NT2/D1 (cell line): ENCODE measurements at regions not wholly inside any gene's neighbourhood (a gene's known extent, or its start where the extent isn't known, plus 50 kb on each side); places are given as distances from the start of the nearest gene placed in this dataset.
"Not testable (repeated sequence)": the region's sequence is repeated elsewhere in the genome, so short reads cannot be mapped to it uniquely, and the experiment has no call there.

Experiments
- DNase-seq: peaks from one replicate; pipeline ENCODE4 v3.0.0-alpha.2; 2011; ENCODE audit warnings: low read depth, low spot score
- H3K27me3 ChIP-seq: 2 replicates; pipeline ENCODE4 v1.6.0; 2011; ENCODE audit warnings: mild to moderate bottlenecking; ENCODE audit not compliant: insufficient read length, insufficient read depth
- H3K36me3 ChIP-seq: 2 replicates; pipeline ENCODE4 v1.6.1; 2011; ENCODE audit warnings: mild to moderate bottlenecking, low read length, mixed read lengths; ENCODE audit not compliant: insufficient read depth, insufficient read length
- H3K4me1 ChIP-seq: 2 replicates; pipeline ENCODE4 v1.5.1; 2011; ENCODE audit not compliant: insufficient read depth, insufficient read length
- H3K4me3 ChIP-seq: 2 replicates; pipeline ENCODE4 v1.5.1; 2011; ENCODE audit warnings: low read depth; ENCODE audit not compliant: insufficient read length
- H3K9ac ChIP-seq: 2 replicates; pipeline ENCODE4 v1.6.0; 2011; ENCODE audit warnings: low read depth; ENCODE audit not compliant: insufficient read length
- H3K9me3 ChIP-seq: 2 replicates; pipeline ENCODE4 v1.5.1; 2011; ENCODE audit warnings: mild to moderate bottlenecking, low read length; ENCODE audit not compliant: insufficient read depth
- SUZ12 ChIP-seq: IDR thresholded peaks from 2 replicates; pipeline ENCODE4 v1.6.1; 2011; ENCODE audit not compliant: insufficient read length, insufficient read depth; ENCODE audit errors: extremely low read depth
- YY1 ChIP-seq: IDR thresholded peaks from 2 replicates; pipeline ENCODE4 v1.6.1; 2011; ENCODE audit not compliant: insufficient read length, insufficient read depth
- ZNF274 ChIP-seq: IDR thresholded peaks from 2 replicates; pipeline ENCODE4 v1.6.1; 2011; ENCODE audit warnings: mild to moderate bottlenecking, low read depth, low read length

DNA sequence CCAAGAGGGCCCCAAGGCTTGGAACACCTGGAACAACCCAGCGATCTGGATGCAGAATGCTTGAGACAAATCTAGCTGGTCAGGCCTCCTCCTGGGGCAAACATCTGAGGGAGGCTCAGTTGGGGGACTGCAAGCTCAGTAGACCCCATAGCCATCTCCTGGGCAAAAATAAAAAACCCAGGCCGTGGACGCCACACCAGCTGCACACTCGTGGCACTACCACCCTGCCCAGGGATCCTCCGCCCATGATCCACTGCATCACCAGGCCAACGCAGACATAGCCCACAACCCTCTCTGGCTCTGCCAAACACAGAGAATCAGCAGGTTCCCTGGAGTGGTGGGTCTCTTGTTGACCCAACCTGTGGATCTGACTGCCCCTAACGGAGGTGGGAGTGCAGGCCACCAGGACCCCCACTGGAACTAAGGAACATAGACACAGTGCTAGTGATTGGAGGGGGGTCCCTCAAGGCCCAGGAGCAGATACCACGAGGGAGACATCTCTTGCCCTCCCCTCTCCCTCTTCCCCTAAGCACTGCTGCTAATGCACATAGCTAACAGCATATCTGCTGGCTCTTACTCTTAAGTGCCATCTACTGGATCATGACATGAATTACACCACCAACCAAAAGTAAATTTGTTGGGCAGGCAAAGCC is 147.2 kb downstream of the CHD1L start:
- Histone ChIP-seq H3K4me1 (peaks cover 4% of the 10 kb centered on the region), H3K9ac (no peak overlapping the region), H3K27me3 (no peaks in the 10 kb centered on the region), H3K4me3 (no peak overlapping the region), H3K36me3 (no peaks in the 10 kb centered on the region), H3K9me3 (peaks cover 10% of the 10 kb centered on the region; the same call in 1 of the 2 replicates)
- peak; percentile 62 for DNase-seq
- TF ChIP-seq YY1, result no peak
- no peak for TF ChIP-seq ZNF274
- TF ChIP-seq SUZ12, result no peak

DNA sequence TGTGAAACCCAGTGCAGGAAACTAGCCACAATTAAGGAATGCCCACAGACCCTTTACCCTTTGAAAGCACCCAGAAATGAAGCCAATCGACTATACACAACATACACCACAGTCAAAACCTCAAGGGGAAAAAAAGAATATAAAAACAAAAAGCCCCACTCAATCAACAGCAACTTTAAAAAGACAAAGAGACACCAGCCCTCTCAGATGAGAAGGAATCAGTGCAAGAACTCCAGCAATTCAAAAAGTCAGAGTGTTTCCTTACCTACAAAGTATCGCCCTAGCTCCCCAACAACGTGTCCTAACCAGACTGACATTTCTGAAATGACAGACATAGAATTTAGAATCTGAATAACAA is 147.7 kb downstream of the CHD1L start:
- Histone ChIP-seq H3K9ac (no peak overlapping the region), H3K4me1 (peaks cover 4% of the 10 kb centered on the region), H3K9me3 (peaks cover 10% of the 10 kb centered on the region; the same call in 1 of the 2 replicates), H3K36me3 (no peaks in the 10 kb centered on the region), H3K27me3 (no peaks in the 10 kb centered on the region), H3K4me3 (no peak overlapping the region)
- TF ChIP-seq YY1, result no peak
- DNase-seq, result no peak

DNA sequence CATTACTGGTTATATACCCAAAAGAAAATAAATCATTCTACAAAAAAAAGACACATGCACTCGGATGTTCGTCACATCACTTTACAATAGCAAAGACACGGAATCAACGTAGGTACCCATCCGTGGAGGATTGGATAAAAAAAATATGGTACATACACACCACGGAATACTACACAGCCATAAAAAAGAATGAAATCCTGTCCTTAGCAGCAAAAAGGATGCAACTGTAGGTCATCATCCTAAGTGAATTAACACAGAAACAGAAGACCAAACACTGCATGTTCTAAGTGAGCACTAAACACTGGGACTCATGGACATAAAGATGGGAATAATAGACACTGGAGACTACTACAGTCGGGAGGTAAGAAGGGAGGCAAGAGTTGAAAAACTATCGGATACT is 148.6 kb downstream of the CHD1L start:
- peaks cover 4% of the 10 kb centered on the region for H3K4me1 ChIP-seq
- H3K27me3 ChIP-seq, result no peaks in the 10 kb centered on the region
- no peak for DNase-seq
- no peak for TF ChIP-seq SUZ12
- TF ChIP-seq ZNF274, result no peak
- no peak for TF ChIP-seq YY1
- no peaks in the 10 kb centered on the region for H3K36me3 ChIP-seq
- H3K9ac ChIP-seq, result no peak overlapping the region
- peaks cover 16% of the 10 kb centered on the region; the same call in 1 of the 2 replicates for H3K9me3 ChIP-seq
- no peak overlapping the region for H3K4me3 ChIP-seq

DNA sequence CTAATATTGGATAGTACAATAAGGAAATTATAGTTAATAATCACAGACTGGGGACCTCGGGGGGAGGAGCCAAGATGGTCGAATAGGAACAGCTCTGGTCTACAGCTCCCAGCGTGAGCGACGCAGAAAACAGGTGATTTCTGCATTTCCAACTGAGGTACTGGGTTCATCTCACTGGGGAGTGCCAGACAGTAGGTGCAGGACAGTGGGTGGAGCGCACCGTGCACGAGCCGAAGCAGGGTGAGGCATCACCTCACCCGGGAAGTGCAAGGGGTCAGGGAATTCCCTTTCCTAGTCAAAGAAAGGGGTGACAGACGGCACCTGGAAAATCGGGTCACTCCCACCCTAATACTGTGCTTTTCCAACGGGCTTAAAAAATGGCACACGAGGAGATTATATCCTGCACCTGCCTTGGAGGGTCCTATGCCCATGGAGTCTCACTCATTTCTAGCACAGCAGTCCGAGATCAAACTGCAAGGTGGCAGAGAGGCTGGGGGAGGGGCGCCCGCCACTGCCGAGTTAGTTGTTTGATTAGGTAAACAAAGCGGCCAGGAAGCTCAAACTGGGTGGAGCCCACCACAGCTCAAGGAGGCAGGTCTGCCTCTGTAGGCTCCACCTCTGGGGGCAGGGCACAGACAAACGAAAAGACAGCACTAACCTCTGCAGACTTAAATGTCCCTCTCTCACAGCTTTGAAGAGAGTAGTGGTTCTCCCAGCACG is 138.8 kb upstream of the BCL9 start:
- peaks cover 18% of the 10 kb centered on the region; the same call in 1 of the 2 replicates for H3K9me3 ChIP-seq
- H3K9ac ChIP-seq, DNase-seq, H3K4me3 ChIP-seq, H3K36me3 ChIP-seq, H3K27me3 ChIP-seq, H3K4me1 ChIP-seq: not testable (repeated sequence)

DNA sequence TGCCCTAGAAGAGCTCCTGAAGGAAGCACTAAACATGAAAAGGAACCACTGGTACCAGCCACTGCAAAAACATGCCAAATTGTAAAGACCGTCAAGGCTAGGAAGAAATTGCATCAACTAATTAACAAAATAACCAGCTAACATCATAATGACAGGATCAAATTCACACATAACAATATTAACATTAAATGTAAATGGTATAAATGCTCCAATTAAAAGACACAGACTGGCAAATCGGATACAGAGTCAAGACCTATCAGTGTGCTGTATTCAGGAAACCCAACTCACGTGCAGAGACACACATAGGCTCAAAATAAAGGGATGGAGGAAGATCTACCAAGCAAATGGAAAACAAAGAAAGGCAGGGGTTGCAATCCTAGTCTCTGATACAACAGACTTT is 137.0 kb upstream of the BCL9 start:
- H3K36me3 ChIP-seq, H3K4me3 ChIP-seq, DNase-seq, H3K27me3 ChIP-seq, H3K9ac ChIP-seq, H3K4me1 ChIP-seq: not testable (repeated sequence)
- H3K9me3 ChIP-seq, result peaks cover 19% of the 10 kb centered on the region

DNA sequence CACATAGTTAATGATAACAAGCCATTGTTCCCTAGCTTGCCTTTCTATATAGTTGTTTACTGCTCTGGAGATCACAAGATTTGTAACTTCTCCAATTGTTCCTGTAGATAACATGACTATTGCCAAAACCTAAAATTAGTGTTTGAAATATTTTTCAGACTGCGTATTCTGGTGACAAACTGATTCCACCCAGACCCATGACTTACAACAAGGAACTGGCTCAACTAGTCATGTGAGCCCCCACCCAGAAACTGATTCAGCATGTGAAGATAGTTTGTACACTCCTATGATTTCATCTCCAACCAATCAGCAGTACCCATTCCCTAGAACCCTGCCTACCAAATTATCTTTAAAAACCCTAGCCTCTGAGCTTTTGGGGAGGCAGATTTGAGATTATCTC is 131.4 kb upstream of the BCL9 start:
- no peak for TF ChIP-seq ZNF274
- TF ChIP-seq YY1, result no peak
- no peak for TF ChIP-seq SUZ12
- Histone ChIP-seq H3K27me3 (no peaks in the 10 kb centered on the region), H3K4me3 (no peak overlapping the region), H3K9ac (no peak overlapping the region), H3K36me3 (no peaks in the 10 kb centered on the region), H3K4me1 (no peaks in the 10 kb centered on the region), H3K9me3 (peaks cover 14% of the 10 kb centered on the region)
- DNase-seq, result no peak

DNA sequence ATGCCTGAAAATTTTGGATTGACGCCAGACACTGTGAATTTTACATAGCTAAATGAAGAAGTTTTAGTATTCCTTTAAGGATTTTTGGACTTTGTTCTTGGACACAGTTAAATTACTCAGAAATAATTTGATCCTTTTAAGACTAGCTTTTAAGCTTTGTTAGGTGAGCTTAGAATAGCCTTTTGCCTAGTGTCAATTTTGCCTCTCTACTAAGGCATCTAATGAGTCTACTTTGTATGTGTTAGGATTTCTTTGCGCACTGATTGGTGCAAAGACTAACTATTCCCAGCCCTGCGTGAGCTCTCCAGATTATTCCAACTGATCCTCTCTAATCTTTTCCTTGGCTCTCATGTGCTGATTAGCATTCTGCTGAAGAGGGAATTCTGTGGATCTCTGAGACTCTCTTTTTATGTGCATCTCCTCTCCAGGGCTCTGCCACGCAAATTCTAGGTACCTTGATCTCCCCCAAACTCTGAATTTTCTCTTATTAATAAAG is 128.1 kb upstream of the BCL9 start:
- H3K4me3 ChIP-seq, result no peak overlapping the region
- no peaks in the 10 kb centered on the region for H3K36me3 ChIP-seq
- H3K27me3 ChIP-seq, result no peaks in the 10 kb centered on the region
- no peak overlapping the region for H3K9ac ChIP-seq
- no peaks in the 10 kb centered on the region for H3K4me1 ChIP-seq
- TF ChIP-seq ZNF274 (no peak), YY1 (no peak), SUZ12 (no peak)
- peaks cover 14% of the 10 kb centered on the region for H3K9me3 ChIP-seq
- DNase-seq, result no peak
